ENCODE measurements at regions not wholly inside any gene's neighbourhood (a gene's known extent, or its start where the extent isn't known, plus 50 kb on each side); places are given as distances from the start of the nearest gene placed in this dataset.

GRCh38 chr2:209253544-209253943, 170.3 kb upstream of the MAP2 start:
- TF ChIP-seq POLR2A (IDR thresholded peaks at IDR 0.05) = no peak
- no peak for TF ChIP-seq CTCF (IDR thresholded peaks at IDR 0.05)
